A549 (cell line): ENCODE measurements at regions not wholly inside any gene's neighbourhood (a gene's known extent, or its start where the extent isn't known, plus 50 kb on each side); places are given as distances from the start of the nearest gene placed in this dataset.
"Not testable (repeated sequence)": the region's sequence is repeated elsewhere in the genome, so short reads cannot be mapped to it uniquely, and the experiment has no call there.

Experiments
- CEBPB ChIP-seq, 2 experiments: fragments of >200 bp in 1 of 2; sonication (Bioruptor Twin) in 1 of 2; formaldehyde crosslinking in 1 of 2; IDR thresholded peaks; 2 replicates each; pipeline ENCODE4 v1.6.1; 2012 to 2016
- EP300 ChIP-seq, 2 experiments: fragments of >200 bp; sonication (Bioruptor Twin); formaldehyde crosslinking; IDR thresholded peaks; 2 replicates in 1 of 2; 3 replicates in 1 of 2; pipeline ENCODE4 v1.6.1; 2016 to 2017
- ESRRA ChIP-seq: fragments of 150-350 bp; IDR thresholded peaks from 2 replicates; pipeline ENCODE4 v1.6.1; 2014; ENCODE audit warnings: mild to moderate bottlenecking, low read length, borderline replicate concordance
- FOSB ChIP-seq: fragments of 250-450 bp; sonication (Bioruptor Pico); IDR thresholded peaks from 2 replicates; pipeline ENCODE4 v1.5.0; 2020; ENCODE audit warnings: mild to moderate bottlenecking, moderate library complexity
- FOSL2 ChIP-seq, 2 experiments: fragments of 450-650 bp in 1 of 2; fragments of >200 bp in 1 of 2; sonication (Bioruptor Twin) in 1 of 2; formaldehyde crosslinking; IDR thresholded peaks; 2 replicates each; pipeline versions ENCODE4 v1.5.0 to v1.6.1; 2016 to 2020; ENCODE audit warnings: mild to moderate bottlenecking in 1 of 2, moderate library complexity in 1 of 2
- KDM1A ChIP-seq: fragments of 200-600 bp; sonication (generic); IDR thresholded peaks from 2 replicates; pipeline ENCODE4 v1.6.1; 2016; ENCODE audit warnings: low read depth, mild to moderate bottlenecking
- POLR2A ChIP-seq: IDR thresholded peaks from 2 replicates; pipeline ENCODE4 v1.6.1; 2012; ENCODE audit warnings: mild to moderate bottlenecking, low read length
- RAD21 ChIP-seq, 2 experiments: fragments of >200 bp in 1 of 2; sonication (Bioruptor Twin) in 1 of 2; formaldehyde crosslinking in 1 of 2; IDR thresholded peaks in 1 of 2; conservative IDR thresholded peaks in 1 of 2; 2 replicates in 1 of 2; 3 replicates in 1 of 2; pipeline ENCODE4 v1.6.1; 2012 to 2018; ENCODE audit warnings: inconsistent platforms in 1 of 2
- RFX5 ChIP-seq: fragments of 450-650 bp; IDR thresholded peaks from 2 replicates; pipeline ENCODE4 v1.7.1; 2014; ENCODE audit warnings: antibody characterized with exemption, mild to moderate bottlenecking, moderate library complexity
- TF ChIP-seq, protein P1 (sequence below): fragments of >200 bp; sonication (Bioruptor Twin); formaldehyde crosslinking; IDR thresholded peaks from 3 replicates; pipeline ENCODE4 v1.5.1; 2016
- TF ChIP-seq, protein P2 (sequence below): fragments of 250-450 bp; sonication (Bioruptor Pico); IDR thresholded peaks from 2 replicates; pipeline ENCODE4 v1.5.0; 2021; ENCODE audit warnings: mild to moderate bottlenecking, moderate library complexity, borderline replicate concordance

DNA sequence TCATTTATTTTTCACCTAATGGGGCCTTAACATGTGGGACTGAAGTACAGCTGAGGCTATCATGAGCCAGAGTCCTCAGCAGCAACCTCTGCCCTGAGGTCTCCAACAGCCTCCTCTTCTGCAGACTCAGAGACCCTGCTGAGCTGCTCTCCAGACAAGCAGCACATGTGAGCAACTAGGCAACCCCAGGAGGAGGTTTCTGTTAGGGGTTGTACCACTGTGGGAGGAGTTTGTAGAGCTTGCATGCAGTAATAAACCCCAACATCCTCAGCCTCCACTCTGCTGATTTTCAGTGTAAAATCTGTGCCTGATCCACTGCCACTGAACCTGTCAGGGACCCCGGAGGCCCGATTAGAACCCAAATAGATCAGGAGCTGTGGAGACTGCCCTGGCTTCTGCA lies 530.0 kb downstream of the RPIA start:
- TF ChIP-seq FOSL2 (IDR thresholded peaks at IDR 0.05); FOSL2 (CRISPR knock-in tag; IDR thresholded peaks at IDR 0.05); RFX5; KDM1A; EP300 (IDR thresholded peaks at IDR 0.05); FOSB (CRISPR knock-in tag); POLR2A; RAD21 (conservative IDR thresholded peaks at IDR 0.05 in 1 of 2, IDR thresholded peaks at IDR 0.05 in 1 of 2); CEBPB (IDR thresholded peaks at IDR 0.05); ESRRA: not testable (repeated sequence)
- TF ChIP-seq, protein P1, sequence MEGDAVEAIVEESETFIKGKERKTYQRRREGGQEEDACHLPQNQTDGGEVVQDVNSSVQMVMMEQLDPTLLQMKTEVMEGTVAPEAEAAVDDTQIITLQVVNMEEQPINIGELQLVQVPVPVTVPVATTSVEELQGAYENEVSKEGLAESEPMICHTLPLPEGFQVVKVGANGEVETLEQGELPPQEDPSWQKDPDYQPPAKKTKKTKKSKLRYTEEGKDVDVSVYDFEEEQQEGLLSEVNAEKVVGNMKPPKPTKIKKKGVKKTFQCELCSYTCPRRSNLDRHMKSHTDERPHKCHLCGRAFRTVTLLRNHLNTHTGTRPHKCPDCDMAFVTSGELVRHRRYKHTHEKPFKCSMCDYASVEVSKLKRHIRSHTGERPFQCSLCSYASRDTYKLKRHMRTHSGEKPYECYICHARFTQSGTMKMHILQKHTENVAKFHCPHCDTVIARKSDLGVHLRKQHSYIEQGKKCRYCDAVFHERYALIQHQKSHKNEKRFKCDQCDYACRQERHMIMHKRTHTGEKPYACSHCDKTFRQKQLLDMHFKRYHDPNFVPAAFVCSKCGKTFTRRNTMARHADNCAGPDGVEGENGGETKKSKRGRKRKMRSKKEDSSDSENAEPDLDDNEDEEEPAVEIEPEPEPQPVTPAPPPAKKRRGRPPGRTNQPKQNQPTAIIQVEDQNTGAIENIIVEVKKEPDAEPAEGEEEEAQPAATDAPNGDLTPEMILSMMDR = not testable (repeated sequence)
- TF ChIP-seq, protein P2, sequence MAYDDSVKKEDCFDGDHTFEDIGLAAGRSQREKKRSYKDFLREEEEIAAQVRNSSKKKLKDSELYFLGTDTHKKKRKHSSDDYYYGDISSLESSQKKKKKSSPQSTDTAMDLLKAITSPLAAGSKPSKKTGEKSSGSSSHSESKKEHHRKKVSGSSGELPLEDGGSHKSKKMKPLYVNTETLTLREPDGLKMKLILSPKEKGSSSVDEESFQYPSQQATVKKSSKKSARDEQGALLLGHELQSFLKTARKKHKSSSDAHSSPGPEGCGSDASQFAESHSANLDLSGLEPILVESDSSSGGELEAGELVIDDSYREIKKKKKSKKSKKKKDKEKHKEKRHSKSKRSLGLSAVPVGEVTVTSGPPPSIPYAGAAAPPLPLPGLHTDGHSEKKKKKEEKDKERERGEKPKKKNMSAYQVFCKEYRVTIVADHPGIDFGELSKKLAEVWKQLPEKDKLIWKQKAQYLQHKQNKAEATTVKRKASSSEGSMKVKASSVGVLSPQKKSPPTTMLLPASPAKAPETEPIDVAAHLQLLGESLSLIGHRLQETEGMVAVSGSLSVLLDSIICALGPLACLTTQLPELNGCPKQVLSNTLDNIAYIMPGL (CRISPR knock-in tag) = not testable (repeated sequence)
